ENCODE measurements at regions not wholly inside any gene's neighbourhood (a gene's known extent, or its start where the extent isn't known, plus 50 kb on each side); places are given as distances from the start of the nearest gene placed in this dataset.

DNA sequence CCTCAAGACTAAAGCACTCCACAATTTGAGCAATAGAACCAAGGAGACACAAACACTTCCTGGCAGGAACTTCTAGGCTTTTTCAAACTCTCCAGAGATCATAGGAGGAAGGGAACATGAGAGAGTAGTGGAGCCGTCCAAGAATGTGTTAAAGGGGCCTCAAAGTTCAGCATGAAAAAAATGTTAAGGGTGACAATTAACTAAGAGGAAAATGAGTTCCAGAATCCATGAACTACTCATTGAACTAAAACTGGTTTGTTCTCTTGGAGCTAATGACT is 122.0 kb downstream of the WIF1 start:
- no peak for DNase-seq (ENCODE audit: low read depth, low spot score)

Measured in ELF-1 (cell line).